A673 (cell line): ENCODE measurements at regions not wholly inside any gene's neighbourhood (a gene's known extent, or its start where the extent isn't known, plus 50 kb on each side); places are given as distances from the start of the nearest gene placed in this dataset.

Experiments used
- EZH2 ChIP-seq: fragments of 200-600 bp; sonication (generic); IDR thresholded peaks from 2 replicates; pipeline ENCODE4 v1.6.1; 2017; ENCODE audit warnings: borderline replicate concordance, low read depth, mild to moderate bottlenecking, mixed read lengths, antibody characterized with exemption, low read length; ENCODE audit not compliant: poor library complexity, severe bottlenecking
- TF ChIP-seq, protein P1 (sequence below): fragments of 300-800, 200-600 bp; sonication (generic); conservative IDR thresholded peaks from 2 replicates; pipeline ENCODE4 v1.5.1; 2017; ENCODE audit warnings: low read depth, mild to moderate bottlenecking, antibody characterized with exemption, low read length, moderate library complexity, mixed read lengths

DNA sequence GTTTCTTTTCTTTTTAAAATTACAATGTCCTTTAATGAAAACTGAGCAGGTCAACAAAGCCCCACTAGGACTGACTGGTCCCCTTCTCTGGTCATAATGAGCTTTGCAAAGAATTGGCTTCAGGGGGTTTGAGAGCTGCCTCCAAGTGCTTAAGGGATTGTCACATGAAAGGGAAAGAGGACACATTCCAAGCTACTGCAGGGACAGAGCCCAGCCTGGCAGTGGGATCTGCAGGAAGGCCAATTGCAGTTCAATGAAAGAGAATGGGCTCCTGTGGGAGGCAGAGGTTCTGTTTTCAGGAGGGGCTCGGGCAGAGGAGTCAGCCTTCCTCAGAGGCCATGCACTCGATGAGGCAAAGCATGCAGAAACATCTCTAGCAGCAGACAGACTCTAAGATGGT lies 84.1 kb upstream of the ACKR3 start:
- no peak for TF ChIP-seq EZH2
- TF ChIP-seq, protein P1, sequence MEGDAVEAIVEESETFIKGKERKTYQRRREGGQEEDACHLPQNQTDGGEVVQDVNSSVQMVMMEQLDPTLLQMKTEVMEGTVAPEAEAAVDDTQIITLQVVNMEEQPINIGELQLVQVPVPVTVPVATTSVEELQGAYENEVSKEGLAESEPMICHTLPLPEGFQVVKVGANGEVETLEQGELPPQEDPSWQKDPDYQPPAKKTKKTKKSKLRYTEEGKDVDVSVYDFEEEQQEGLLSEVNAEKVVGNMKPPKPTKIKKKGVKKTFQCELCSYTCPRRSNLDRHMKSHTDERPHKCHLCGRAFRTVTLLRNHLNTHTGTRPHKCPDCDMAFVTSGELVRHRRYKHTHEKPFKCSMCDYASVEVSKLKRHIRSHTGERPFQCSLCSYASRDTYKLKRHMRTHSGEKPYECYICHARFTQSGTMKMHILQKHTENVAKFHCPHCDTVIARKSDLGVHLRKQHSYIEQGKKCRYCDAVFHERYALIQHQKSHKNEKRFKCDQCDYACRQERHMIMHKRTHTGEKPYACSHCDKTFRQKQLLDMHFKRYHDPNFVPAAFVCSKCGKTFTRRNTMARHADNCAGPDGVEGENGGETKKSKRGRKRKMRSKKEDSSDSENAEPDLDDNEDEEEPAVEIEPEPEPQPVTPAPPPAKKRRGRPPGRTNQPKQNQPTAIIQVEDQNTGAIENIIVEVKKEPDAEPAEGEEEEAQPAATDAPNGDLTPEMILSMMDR = no peak
